CD4-positive, alpha-beta T cell (primary cell): ENCODE measurements at regions not wholly inside any gene's neighbourhood (a gene's known extent, or its start where the extent isn't known, plus 50 kb on each side); places are given as distances from the start of the nearest gene placed in this dataset.

Experiments used
- ATAC-seq: fragments of 200-7000 bp; cut with Tn5 transposase; one replicate; pipeline ENCODE4 v1.10.0; 2022; ENCODE audit warnings: mild to moderate bottlenecking; ENCODE audit not compliant: poor library complexity
- CTCF ChIA-PET: fragments of 350-600 bp; sonication (Branson Sonifier 250); formaldehyde crosslinking; loops from one replicate; lab custom pipeline; 2021; ENCODE audit warnings: antibody characterized with exemption, inconsistent platforms; lab: Charles Lee
- POLR2A ChIA-PET: fragments of 350-600 bp; sonication (Branson Sonifier 250); formaldehyde crosslinking; loops from one replicate; lab custom pipeline; 2021; ENCODE audit warnings: antibody characterized with exemption, inconsistent platforms; lab: Charles Lee
- DNase-seq, 14 experiments: peaks; one replicate each; pipeline ENCODE4 v3.0.0-alpha.2; 2013 to 2020; ENCODE audit warnings: mixed read lengths in 2 of 14
- H3K27ac ChIP-seq, 2 donors: one replicate each; pipeline versions ENCODE4 v1.5.1 to v1.7.0; 2013; ENCODE audit warnings: low read length in 2 of 2, low read depth in 1 of 2, mild to moderate bottlenecking in 1 of 2
- H3K27me3 ChIP-seq, 2 experiments: 1 replicate in 1 of 2; 2 replicates in 1 of 2; pipeline versions ENCODE4 v1.6.1 to v1.7.0; 2013; ENCODE audit warnings: low read length in 2 of 2, control low read depth in 1 of 2, mild to moderate bottlenecking in 1 of 2, moderate library complexity in 1 of 2; ENCODE audit not compliant: insufficient read depth in 2 of 2, control insufficient read depth in 1 of 2
- H3K36me3 ChIP-seq: one replicate; pipeline ENCODE4 v1.6.1; 2013; ENCODE audit warnings: low read length, control low read depth; ENCODE audit not compliant: insufficient read depth
- H3K4me1 ChIP-seq: one replicate; pipeline ENCODE4 v1.6.1; 2013; ENCODE audit warnings: low read length, control low read depth; ENCODE audit not compliant: insufficient read depth
- H3K4me3 ChIP-seq: one replicate; pipeline ENCODE4 v1.5.1; 2013; ENCODE audit warnings: mild to moderate bottlenecking, low read length, moderate library complexity
- H3K9me3 ChIP-seq, 2 experiments: 1 replicate in 1 of 2; 2 replicates in 1 of 2; pipeline versions ENCODE4 v1.6.1 to v1.7.0; 2013; ENCODE audit warnings: low read length in 2 of 2, mild to moderate bottlenecking in 2 of 2, control low read depth in 1 of 2, moderate library complexity in 1 of 2; ENCODE audit not compliant: control insufficient read depth in 1 of 2, insufficient read depth in 1 of 2
- H3K27ac Mint-ChIP-seq: one replicate; pipeline ENCODE4 v1.8.0; 2020; ENCODE audit warnings: mixed read lengths
- H3K27me3 Mint-ChIP-seq: one replicate; pipeline ENCODE4 v1.8.0; 2021; ENCODE audit warnings: mixed read lengths
- H3K36me3 Mint-ChIP-seq: one replicate; pipeline ENCODE4 v1.8.0; 2021; ENCODE audit warnings: low read depth, mixed read lengths
- H3K4me1 Mint-ChIP-seq: one replicate; pipeline ENCODE4 v1.8.0; 2021; ENCODE audit warnings: low read depth, mixed read lengths
- H3K4me3 Mint-ChIP-seq: one replicate; pipeline ENCODE4 v1.8.0; 2020; ENCODE audit warnings: mild to moderate bottlenecking, mixed read lengths
- H3K9me3 Mint-ChIP-seq: one replicate; pipeline ENCODE4 v1.8.0; 2020; ENCODE audit warnings: mixed read lengths
- CTCF ChIP-seq: fragments of 200-600 bp; IDR thresholded peaks from one replicate; pipeline ENCODE4 v1.8.0; 2022; ENCODE audit warnings: antibody characterized with exemption, mild to moderate bottlenecking
- intact Hi-C, 2 experiments: fragments of 100-400 bp; cut with DNase I in 1 of 2; cut with micrococcal nuclease in 1 of 2; formaldehyde crosslinking; loops; one replicate each; pipeline versions ENCODE4 v1.15.1 to v1.9.0; 2023 to 2025; cut with DNase I, micrococcal nuclease

- TF ChIP-seq CTCF: no peak
- no peak overlapping the region for H3K27ac ChIP-seq
- H3K27me3 Mint-ChIP-seq: peaks cover 14% of the 10 kb centered on the region
- H3K36me3 ChIP-seq: no peaks in the 10 kb centered on the region
- no peak overlapping the region for H3K4me3 Mint-ChIP-seq
- H3K4me1 Mint-ChIP-seq: no peaks in the 10 kb centered on the region
- H3K9me3 Mint-ChIP-seq: no peaks in the 10 kb centered on the region
- POLR2A ChIA-PET: no interaction called here
- DNase-seq: no peak
- H3K4me1 ChIP-seq: no peaks in the 10 kb centered on the region
- intact Hi-C loops: no loop called here
- H3K27me3 ChIP-seq: no peaks in the 10 kb centered on the region
- no peaks in the 10 kb centered on the region for H3K36me3 Mint-ChIP-seq
- H3K4me3 ChIP-seq: no peak overlapping the region
- H3K27ac Mint-ChIP-seq: no peak overlapping the region
- no peak for ATAC-seq
- CTCF ChIA-PET: no interaction called here
- no peaks in the 10 kb centered on the region for H3K9me3 ChIP-seq
Observed at GRCh38 chr1:29673669-29674626, 437.6 kb downstream of the PTPRU start.

GRCh38 chr1:29673228-29673500 is 436.8 kb downstream of the PTPRU start:
- Mint-ChIP-seq H3K36me3 (no peaks in the 10 kb centered on the region), H3K27ac (no peak overlapping the region), H3K4me3 (no peak overlapping the region), H3K27me3 (peaks cover 19% of the 10 kb centered on the region), H3K4me1 (no peaks in the 10 kb centered on the region), H3K9me3 (no peaks in the 10 kb centered on the region)
- POLR2A ChIA-PET: no interaction called here
- Histone ChIP-seq H3K4me1 (no peaks in the 10 kb centered on the region), H3K9me3 (no peaks in the 10 kb centered on the region), H3K27me3 (no peaks in the 10 kb centered on the region), H3K27ac (no peak overlapping the region), H3K4me3 (no peak overlapping the region), H3K36me3 (no peaks in the 10 kb centered on the region)
- no peak for TF ChIP-seq CTCF
- DNase-seq (no peak), ATAC-seq (no peak)
- CTCF ChIA-PET: no interaction called here
- intact Hi-C loops: no loop called here

- CTCF ChIA-PET: no interaction called here
- H3K27ac Mint-ChIP-seq: no peak overlapping the region
- no peak for ATAC-seq
- H3K4me3 Mint-ChIP-seq: no peak overlapping the region
- POLR2A ChIA-PET: no interaction called here
- no peaks in the 10 kb centered on the region for H3K9me3 Mint-ChIP-seq
- Histone ChIP-seq H3K27me3 (no peaks in the 10 kb centered on the region), H3K27ac (no peak overlapping the region), H3K9me3 (no peaks in the 10 kb centered on the region), H3K4me3 (no peak overlapping the region), H3K36me3 (no peaks in the 10 kb centered on the region), H3K4me1 (no peaks in the 10 kb centered on the region)
- H3K36me3 Mint-ChIP-seq: no peaks in the 10 kb centered on the region
- intact Hi-C loops: no loop called here
- DNase-seq: no peak
- peaks cover 23% of the 10 kb centered on the region for H3K27me3 Mint-ChIP-seq
- H3K4me1 Mint-ChIP-seq: no peaks in the 10 kb centered on the region
- TF ChIP-seq CTCF: no peak
Observed at GRCh38 chr1:29672416-29673227, 436.3 kb downstream of the PTPRU start.
